ACHN (cell line): ENCODE measurements at regions not wholly inside any gene's neighbourhood (a gene's known extent, or its start where the extent isn't known, plus 50 kb on each side); places are given as distances from the start of the nearest gene placed in this dataset.

Experiments used
- DNase-seq: peaks from one replicate; pipeline ENCODE4 v3.0.0-alpha.2; 2015
- in situ Hi-C: cut with HindIII; loops from 2 replicates; pipeline ENCODE4 v1.10.0; 2017; ENCODE audit warnings: low sequenced_read_pairs, low pct_ligation_motif_present, low pct_unique_long_range_greater_than_20kb

DNA sequence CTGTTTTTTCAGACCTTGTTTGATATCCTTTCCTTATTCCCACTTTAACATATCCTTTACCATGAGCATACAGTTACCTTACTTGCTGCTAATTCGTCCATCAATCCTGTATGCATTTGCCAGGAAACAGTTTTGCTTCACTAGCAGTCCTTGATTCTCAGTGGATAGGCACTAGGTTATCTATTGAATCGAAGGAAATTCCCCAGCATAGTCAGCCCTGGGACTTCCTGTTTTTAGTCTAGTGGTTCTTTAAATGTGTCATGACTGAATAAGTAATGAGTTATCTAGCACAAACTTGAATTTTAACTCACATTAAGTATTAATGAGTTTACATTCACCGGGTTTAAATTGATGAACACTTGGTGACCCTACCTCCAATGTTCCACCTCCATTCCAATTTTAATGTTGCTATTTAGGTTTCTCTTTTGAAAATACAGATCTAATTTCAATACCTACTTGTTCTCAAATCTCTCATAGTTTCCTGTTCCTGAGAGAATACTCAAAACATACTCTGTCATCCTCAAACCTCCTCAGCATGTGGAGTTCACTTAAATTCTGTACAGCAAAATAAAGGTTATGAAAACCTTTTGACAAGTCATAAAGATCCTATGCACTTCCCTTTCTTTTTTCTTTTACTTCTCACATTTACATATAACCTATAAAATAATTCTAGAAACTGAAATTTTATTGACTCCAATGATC lies 1375.1 kb upstream of the TENM4 start:
- in situ Hi-C loops, result no loop called here
- DNase-seq, result peak; percentile 28

DNA sequence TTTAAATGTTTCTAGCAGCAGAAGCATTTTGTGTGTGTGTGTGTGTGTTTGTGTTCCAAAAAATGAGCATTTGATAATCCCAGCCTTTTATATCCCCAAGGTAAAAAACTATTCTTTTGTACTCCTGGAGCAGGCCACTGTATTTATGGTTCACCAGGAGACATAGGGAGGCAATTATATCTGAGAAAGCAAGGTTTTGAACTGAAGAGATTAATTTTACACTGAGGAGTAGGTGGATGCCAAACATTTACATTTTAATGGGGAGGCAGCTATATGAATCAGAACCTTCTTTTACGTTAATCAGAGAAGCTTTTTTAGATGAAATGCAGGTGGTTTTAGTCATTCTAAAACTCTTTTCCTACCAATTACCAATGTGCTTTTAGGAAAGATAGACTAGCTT lies 1374.0 kb upstream of the TENM4 start:
- no peak for DNase-seq
- in situ Hi-C loops, result no loop called here

DNA sequence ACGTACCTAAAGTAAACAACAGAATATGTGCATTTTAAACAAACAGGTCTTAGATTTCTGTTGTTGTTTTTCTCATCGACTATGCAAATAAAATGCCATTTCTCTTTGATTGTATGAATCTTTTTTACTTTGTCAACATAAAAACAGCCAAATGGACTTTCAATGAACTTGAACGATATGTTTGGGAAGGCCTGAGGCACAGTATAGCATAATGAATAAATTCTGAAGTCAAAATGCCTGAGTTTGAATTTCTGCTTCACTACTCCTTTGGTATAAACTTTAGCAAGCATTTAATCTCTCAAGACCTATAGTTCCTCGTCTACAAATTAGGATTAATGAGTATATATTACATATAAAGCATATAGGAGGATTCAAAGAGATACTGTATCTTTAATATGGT lies 1369.9 kb upstream of the TENM4 start:
- in situ Hi-C loops, result no loop called here
- DNase-seq, result no peak

DNA sequence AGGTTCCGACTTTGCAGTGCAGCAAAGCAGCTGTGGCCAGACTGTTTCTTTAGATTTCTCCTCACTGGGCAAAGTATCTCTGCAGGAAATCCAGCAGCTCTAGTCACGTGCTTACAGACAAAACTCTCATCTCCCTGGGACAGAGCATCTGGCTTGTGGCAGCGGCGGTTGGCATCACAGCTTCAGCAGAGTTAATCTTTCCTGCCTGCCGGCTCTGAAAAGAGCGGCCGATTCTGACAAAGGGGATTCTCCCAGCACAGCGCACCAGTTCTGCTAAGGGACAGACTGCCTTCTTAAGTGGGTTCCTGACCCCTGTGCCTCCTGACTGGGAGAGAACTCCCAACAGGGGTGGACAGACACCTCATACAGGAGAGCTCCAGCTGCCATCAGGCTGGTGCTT lies 1357.3 kb upstream of the TENM4 start:
- DNase-seq, result no peak
- in situ Hi-C loops, result no loop called here

DNA sequence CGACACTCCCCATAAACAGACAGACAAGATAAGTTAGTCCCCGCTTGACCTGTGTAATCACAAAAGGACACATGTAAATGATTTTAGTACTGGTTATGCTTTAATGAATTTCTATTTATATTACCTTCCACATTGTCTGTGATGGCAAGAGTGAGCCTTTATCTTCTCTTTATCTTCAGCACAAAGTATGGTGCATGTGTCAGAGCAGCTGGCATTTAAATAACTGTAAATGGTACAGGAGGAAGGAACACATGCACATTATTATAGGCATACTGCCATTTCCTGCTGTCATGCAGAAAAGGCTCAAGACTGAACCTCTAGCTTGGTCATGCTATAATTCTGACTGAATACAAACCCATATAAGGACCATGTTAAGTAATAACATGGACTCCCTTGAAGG lies 1342.7 kb upstream of the TENM4 start:
- no peak for DNase-seq
- in situ Hi-C loops, result no loop called here

DNA sequence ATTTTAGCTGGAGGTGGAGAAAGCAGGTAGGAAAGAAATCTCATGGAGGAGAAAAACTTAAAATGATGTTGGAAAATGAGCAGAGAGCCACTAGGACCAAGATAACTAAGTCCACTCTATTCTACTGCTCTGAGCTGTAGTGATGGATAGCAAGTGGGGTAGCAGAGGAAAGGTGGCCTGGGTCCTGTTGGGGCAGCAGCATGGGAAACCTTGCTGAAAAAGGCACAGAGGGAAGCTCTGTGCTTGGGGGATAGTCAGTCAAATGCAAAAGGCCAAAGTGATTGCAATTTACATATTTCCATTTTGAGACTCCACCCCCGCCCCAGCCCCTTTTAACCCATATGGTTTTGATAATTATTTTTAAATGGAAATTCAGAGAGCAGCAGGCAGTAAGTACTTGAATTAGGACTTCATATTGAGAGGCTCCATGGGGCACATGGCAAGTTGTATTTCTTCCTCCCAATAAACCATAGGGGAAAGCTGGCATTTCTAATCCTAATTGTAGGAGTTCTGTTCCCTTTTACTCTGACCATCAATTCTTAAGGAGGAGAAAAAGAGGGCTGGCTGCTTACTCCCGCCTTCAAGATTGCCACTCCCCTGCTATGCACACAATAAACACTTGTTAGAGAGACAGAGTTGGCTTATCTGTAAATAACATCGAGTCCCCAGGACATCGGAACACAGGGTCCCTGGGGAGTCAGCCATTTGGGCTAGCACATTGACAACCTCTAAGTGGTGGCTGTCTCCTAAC lies 1341.5 kb upstream of the TENM4 start:
- in situ Hi-C loops, result no loop called here

DNA sequence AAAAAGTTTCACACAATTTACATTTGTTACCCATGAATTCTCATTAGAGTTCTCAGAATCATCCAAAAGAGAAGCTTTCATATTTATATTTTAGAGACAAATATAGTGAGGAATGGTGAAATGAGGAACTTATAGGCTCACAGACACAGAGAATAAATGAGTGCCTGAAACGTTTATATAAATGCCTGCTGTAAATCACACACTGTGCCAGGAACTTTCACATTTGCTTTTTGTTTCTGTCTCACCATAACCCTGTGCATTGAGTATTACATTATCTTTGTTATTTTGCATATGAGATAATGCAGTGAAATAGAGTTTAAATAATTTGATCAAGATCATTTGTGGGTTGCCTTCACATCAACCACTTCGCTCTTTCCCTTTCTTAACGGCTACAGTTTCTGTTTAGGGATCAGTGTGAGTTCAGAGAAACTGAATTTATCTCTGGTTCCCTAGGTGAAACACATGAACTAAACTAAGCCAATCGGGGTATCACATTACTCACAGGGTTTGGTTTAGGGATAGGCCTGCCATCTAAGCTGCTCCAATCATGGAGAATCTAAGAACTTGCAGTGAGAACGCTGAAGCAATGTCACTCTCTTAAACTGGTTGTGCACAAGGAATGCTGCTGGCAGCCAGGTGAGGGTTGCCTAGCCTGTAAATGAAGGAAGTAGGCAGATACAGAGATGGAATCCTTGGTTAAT lies 1339.2 kb upstream of the TENM4 start:
- in situ Hi-C loops, result no loop called here
- DNase-seq, result no peak

More for the DNA sequence above, 1341.5 kb upstream of the TENM4 start:
- DNase-seq, result no peak

DNA sequence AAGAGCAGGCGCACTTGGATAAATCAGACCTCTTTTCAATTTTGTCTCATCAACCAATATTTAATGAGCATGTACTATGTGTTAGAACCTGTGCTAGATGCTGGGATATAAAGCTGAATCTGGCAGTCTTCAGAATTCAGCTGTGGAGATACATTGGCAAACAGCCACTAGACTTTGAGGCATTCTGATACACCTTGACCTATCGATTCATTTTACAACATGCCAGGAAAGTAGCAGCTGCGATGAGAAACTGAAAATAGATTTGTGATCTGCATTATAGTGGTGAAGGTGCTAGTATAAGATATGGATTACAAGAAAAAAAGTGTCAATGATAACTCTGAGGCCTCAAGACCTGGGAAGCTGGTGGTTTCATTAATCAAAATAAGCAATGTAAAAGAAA lies 1338.1 kb upstream of the TENM4 start:
- DNase-seq, result no peak
- in situ Hi-C loops, result no loop called here

DNA sequence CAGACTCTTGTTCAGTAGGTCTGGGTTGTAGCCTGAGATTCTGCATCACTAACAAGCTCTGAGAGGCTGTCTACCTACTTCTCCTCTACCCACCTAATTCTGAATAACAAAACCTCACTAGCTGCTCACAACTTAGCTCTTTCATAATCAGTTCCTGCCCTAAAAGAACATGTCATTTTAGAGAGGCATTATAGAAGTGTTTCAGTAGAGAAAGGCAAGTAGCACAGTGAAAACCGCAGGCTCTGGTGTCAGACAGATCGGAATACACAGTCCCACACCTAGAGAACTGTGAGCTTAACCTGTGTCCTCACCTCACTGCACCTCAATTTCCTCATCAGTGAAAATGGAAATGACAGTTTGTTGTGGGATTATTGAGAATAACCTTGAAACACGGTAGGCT lies 1337.6 kb upstream of the TENM4 start:
- no peak for DNase-seq
- in situ Hi-C loops, result no loop called here

DNA sequence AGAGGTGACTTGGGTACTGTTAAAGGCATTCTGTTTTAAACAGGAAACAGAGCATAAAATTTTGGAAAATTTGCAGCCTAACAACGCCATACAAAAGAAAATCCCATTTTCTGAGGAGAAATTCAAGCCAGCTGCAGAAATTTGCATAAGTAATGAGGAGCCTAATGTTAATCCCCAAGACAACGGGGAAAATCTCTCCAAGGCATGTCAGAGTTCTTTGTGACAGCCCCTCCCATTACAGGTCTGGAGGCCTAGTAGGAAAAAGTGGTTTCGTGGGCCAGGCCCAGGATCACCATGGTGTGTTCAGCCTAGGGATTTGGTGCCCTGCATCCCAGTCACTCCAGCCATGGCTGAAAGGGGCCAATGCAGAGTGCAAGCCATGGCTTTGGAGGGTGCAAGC lies 1333.1 kb upstream of the TENM4 start:
- in situ Hi-C loops, result no loop called here
- DNase-seq, result no peak

DNA sequence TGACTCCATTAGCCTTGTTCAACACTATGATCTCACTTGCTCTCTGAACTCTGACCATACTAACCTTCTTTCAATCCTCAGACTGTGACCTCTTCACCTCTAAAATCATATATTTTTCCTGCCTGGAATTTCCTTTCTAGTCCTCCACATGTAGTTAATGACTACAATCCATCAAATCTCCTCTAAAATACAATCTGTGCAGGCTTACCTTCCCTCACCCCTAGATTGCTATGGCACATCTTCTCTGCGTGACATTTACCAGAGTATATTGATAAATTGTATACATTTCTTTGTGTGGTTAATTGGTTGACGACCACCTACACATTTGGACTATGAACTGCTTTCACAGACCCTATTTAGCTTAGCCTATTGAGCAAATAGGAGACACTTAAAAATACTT lies 1330.2 kb upstream of the TENM4 start:
- DNase-seq, result no peak
- in situ Hi-C loops, result no loop called here

DNA sequence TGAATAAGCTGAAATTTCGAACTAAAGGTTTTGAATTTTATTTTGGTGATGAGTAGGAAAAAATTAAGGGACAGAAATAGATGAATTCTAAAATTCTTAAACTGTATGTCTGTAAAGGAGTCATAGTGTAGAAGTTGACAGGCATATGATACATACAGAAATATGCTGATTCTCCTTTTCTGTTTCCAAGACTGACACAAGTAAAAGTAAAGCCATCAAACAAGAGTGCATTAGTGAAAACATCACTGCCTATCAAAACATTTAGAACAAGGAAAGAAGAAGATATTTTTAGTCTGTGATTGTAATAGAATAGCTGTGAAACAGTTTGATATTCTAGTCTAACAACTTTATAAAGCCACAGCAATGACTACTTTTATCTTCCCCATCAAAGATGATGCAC lies 1318.0 kb upstream of the TENM4 start:
- no peak for DNase-seq
- in situ Hi-C loops, result no loop called here

DNA sequence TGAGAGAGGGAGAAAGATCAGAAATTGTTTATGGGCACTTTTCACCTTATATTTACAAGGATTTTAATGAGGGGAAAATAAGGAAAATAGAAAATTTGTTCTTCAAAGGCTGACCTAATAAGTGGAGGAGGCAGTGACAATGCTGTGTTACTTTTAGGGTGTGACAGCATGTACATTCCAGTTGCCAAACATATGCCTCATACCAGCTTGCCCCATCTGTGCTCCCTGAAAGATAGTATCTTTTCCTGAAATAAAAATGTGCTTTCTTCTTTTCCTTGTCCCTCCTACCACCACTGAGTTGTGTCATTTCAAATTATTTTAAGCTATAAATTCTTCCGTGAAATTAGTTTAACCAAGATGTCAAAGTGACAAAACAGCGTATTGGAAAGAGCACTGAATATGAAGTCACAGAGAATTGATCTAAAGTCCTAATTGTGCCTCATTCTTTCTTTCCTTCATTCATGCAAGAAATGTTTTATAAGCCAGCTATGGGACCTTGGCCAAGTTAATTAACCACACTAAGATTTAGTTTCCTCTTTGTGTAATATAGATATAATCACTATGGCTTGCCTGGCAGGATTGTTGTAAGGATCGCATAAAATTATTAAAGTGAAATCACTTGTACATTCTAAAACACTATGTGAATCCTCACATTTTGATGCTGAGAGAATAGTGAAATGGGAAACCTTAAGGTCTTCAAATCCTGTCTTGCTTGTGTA lies 1307.5 kb upstream of the TENM4 start:
- in situ Hi-C loops, result no loop called here
- DNase-seq, result no peak

DNA sequence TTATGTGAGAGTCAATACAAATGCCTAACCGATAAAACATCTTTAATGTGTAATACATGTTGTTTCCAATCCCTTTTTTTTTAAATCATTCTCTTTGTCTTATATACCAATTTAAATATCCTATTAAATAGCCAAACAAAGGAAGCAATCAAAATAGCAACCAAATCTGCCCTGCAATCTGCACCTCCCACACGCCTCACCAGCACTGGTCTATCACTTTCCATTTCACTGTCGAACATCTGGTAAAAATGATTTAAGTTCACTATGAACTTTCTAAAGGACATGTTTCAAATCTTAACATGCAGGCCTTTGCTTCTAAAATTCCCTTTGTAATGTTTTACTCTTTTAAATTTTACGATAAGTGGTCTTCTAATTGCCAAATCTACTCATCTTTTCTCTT lies 1305.5 kb upstream of the TENM4 start:
- no peak for DNase-seq
- in situ Hi-C loops, result no loop called here

DNA sequence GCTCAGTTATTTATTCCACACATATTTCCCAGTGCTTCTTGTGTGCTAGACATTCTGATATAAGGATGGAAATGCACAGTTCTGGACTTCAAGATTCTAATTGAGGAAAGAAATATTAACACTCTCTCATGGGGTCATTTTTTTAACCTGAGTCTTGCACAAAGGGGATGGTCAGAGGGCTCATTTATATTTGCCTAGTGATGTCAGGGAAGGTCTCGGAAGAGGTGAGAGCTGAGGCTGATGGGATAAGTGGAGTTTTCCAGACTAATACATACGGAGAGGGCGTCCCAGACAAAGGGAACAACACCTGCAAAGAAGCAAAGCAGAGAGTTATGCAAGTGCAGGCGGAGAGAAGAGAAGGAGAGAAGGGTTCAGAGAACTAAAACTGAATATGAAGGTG lies 1304.6 kb upstream of the TENM4 start:
- in situ Hi-C loops, result no loop called here
- no peak for DNase-seq

DNA sequence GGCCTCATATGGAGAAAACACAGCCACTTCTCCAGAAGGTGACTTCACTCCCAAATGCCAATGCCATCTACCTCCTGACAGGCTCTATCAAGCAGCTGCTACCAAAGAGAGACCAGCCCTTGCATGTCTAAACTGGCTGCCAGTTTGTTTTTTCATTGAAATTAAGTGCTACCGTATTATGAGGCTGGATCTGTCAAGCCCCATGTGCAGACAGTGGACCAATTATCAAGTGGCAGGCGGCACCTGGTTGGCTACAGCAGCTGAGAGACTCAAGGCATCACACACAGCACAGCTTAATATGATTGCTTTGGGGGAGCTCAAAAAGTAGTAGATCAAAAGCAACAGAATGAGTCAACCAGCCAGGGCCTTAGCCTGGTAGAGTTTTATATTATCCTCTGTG lies 1293.0 kb upstream of the TENM4 start:
- in situ Hi-C loops, result no loop called here
- DNase-seq, result no peak

DNA sequence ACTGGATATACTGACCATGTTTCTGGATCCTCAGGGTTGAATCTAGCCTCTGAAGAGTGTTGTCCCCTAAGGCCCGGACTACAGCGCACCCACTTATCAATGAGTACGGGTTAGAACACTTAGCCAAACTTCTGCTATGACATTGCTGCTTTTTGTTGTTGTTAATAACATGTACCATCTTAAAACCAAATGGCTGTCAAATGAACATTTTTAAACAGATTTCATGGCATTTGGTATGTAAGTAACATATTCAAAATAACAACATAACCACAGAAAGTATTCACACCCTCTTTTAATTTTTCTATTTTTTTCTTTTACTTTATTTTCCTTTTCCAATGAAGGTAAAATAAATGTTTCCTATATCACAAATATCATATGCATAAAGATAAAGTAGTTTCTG lies 1292.5 kb upstream of the TENM4 start:
- in situ Hi-C loops, result no loop called here
- DNase-seq, result no peak

DNA sequence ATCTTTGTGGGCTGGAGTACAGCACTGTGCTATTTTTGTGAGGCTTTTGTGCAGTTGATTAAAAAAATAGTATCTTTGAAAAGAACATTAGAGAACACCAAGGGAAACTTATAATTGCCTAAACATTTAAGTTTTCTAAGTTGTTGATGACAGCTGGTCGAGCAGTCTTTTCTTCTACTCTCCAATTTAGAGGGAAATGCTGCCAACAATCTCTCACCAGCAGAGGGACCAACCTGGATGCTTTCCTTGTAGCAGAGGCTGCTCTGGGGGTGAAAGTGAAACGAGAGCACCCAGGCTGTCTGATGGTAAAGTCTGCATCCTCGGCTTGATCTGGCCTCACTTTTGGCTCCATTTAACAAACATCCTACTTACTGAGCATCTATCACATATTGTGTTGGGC lies 1286.5 kb upstream of the TENM4 start:
- in situ Hi-C loops, result no loop called here
- DNase-seq, result peak; percentile 47

DNA sequence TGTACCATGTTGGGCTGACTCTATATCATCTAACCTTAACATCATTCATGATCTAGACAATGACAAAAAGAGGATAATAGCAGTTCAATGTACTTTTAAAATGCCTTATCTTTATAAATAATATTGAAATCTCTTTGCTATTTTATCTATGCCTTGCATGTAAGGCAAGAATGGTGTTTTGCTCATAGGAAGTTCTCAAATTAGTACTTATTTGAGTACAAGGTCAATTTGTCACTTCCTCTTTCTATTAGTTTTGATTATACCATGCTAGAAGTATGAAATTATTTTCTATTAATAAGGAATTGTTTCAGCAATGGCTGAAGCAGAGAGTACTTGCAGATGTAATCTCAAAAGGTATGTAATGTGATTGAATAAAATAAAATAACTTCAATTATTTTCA lies 1285.4 kb upstream of the TENM4 start:
- DNase-seq, result no peak
- in situ Hi-C loops, result no loop called here
